AG04450 (cell line): ENCODE measurements at regions not wholly inside any gene's neighbourhood (a gene's known extent, or its start where the extent isn't known, plus 50 kb on each side); places are given as distances from the start of the nearest gene placed in this dataset.
A peak's percentile ranks its signal among the peaks of the same experiment; 100 is the strongest.

Source experiments
- CTCF ChIA-PET: fragments of 300-600, 350-600 bp; formaldehyde crosslinking; extraction: SDS; loops from one replicate; lab custom pipeline; 2022; ENCODE audit warnings: antibody characterized with exemption, inconsistent platforms; lab: Charles Lee
- POLR2A ChIA-PET: fragments of 350-600 bp; formaldehyde crosslinking; extraction: SDS; loops from one replicate; lab custom pipeline; 2021; ENCODE audit warnings: antibody characterized with exemption, inconsistent platforms; lab: Yijun Ruan, JAX
- DNase-seq: peaks from one replicate; pipeline ENCODE4 v3.0.0-alpha.2; 2011; ENCODE audit warnings: low read depth, low spot score
- H3K27ac ChIP-seq: one replicate; pipeline ENCODE4 v1.5.1; 2012; ENCODE audit warnings: low read depth, low read length, control low read depth
- H3K27me3 ChIP-seq: one replicate; pipeline ENCODE4 v1.6.0; 2012; ENCODE audit warnings: low read length; ENCODE audit not compliant: control insufficient read depth, insufficient read depth
- H3K4me3 ChIP-seq: 2 replicates; pipeline ENCODE4 v1.5.1; 2011; ENCODE audit warnings: mild to moderate bottlenecking, low read depth, low read length, control low read depth
- H3K9me3 ChIP-seq: 2 replicates; pipeline ENCODE4 v1.5.1; 2012; ENCODE audit warnings: low read length; ENCODE audit not compliant: control insufficient read depth, insufficient read depth
- TF ChIP-seq, protein P1 (sequence below): IDR thresholded peaks from 2 replicates; pipeline ENCODE4 v1.5.1; 2011; ENCODE audit warnings: low read depth, low read length, control low read depth, inconsistent platforms

DNA sequence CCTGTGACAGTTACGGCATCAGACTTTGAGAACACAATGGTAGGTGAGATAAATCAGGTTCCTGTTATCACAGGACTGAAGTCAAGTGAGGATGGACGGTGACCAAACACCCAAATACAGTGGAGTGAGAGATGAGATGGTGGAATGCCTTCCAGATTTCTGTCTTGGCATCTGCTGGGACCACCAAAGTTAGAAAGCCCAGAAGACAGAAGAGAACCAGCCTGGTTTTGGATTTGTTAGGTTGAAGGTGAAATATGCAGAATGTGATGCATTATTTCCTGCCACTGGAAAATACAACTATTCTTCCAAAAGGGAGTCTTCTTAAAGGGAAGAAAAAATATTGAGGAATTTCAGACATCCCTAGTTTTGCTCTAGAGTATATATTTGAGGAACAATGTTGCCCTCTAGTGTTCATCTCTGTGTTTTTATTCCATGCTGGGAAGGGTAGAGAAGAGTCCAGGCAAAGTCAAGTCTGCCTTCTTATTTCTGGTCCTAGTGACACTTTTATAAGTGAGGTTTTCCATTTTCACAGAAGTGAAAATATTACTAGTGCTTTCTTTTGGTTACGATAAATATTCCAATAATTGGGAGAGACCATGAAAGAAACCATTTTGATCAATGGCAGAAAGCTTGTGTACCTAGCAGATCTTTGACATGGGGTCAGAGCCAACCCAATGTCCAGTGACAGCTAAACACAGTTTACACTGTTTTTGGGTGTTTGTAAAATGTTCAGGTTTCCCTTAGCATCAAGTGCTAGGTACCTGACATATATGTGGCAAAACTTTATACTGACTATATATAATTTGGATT, 142.3 kb upstream of the ANKH start:
- H3K9me3 ChIP-seq, result peaks cover 4% of the 10 kb centered on the region
- TF ChIP-seq, protein P1, sequence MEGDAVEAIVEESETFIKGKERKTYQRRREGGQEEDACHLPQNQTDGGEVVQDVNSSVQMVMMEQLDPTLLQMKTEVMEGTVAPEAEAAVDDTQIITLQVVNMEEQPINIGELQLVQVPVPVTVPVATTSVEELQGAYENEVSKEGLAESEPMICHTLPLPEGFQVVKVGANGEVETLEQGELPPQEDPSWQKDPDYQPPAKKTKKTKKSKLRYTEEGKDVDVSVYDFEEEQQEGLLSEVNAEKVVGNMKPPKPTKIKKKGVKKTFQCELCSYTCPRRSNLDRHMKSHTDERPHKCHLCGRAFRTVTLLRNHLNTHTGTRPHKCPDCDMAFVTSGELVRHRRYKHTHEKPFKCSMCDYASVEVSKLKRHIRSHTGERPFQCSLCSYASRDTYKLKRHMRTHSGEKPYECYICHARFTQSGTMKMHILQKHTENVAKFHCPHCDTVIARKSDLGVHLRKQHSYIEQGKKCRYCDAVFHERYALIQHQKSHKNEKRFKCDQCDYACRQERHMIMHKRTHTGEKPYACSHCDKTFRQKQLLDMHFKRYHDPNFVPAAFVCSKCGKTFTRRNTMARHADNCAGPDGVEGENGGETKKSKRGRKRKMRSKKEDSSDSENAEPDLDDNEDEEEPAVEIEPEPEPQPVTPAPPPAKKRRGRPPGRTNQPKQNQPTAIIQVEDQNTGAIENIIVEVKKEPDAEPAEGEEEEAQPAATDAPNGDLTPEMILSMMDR, result peak; percentile 68
- H3K4me3 ChIP-seq, result no peak overlapping the region
- POLR2A ChIA-PET, result no interaction called here
- no peaks in the 10 kb centered on the region for H3K27me3 ChIP-seq
- CTCF ChIA-PET, result interaction anchor here (0.5 to 4.6 kb wide), 17 partner anchors 8 to 766 kb away, joined by 3 to 63 read pairs (median 4); no protein-coding TSS in a partner anchor
- DNase-seq, result peak; percentile 42
- H3K27ac ChIP-seq, result no peak overlapping the region

DNA sequence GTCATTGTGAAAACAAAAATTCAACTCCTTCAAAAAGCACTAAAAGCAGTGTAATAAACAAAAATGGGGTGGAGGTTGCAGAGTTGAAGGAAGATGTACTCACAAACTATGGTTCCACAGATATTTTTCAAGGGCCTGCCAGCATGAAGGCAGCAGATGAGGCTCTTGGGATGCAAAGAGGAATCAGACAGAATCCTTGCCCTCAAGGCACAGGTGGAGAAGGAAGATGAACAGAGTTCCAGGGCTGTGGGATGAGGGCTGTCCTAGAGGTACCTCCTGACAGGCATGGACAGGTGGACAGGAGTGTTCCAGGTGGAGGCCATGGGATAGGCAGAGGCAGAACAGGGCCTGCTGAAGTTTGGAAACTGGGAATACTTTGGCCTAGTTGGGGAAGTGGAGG, 140.5 kb upstream of the ANKH start:
- H3K4me3 ChIP-seq, result no peak overlapping the region
- ChIA-PET POLR2A (no interaction called here), CTCF (interaction anchor here (0.9 to 1.0 kb wide), 2 partner anchors 285 to 327 kb away, joined by 4 to 5 read pairs; no protein-coding TSS in a partner anchor)
- DNase-seq, result no peak
- TF ChIP-seq, protein P1, result no peak
- no peaks in the 10 kb centered on the region for H3K9me3 ChIP-seq
- H3K27me3 ChIP-seq, result no peaks in the 10 kb centered on the region
- H3K27ac ChIP-seq, result no peak overlapping the region

DNA sequence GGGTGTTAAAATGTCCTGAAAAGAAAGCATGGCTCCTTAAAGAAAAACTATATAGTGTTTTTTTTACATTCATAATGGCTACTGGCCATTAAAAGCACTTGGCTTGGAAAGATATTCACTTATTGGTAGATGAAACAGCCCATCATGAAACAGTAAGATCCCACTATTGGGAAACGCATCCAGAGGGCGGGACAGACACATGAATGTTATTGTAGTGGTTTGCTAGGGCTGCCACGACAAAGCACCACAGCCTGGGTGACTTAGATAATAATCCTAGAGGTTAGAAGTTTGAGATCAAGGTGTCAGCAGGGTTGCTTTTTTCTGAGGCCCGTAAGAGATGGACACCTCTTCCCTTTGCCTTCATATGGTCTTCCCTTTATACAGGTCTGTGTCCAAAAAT, 139.4 kb upstream of the ANKH start:
- ChIA-PET CTCF (interaction anchor here (2.0 to 2.2 kb wide), 3 partner anchors 140 to 325 kb away, joined by 7 to 30 read pairs (median 19); partner anchors contain the start of gene ANKH), POLR2A (interaction anchor here (1.0 kb wide), 1 partner anchor 110 kb away, joined by 3 read pairs; no protein-coding TSS in a partner anchor)
- H3K27me3 ChIP-seq, result no peaks in the 10 kb centered on the region
- H3K9me3 ChIP-seq, result no peaks in the 10 kb centered on the region
- H3K4me3 ChIP-seq, result no peak overlapping the region
- no peak for DNase-seq
- TF ChIP-seq, protein P1, result no peak
- H3K27ac ChIP-seq, result no peak overlapping the region

DNA sequence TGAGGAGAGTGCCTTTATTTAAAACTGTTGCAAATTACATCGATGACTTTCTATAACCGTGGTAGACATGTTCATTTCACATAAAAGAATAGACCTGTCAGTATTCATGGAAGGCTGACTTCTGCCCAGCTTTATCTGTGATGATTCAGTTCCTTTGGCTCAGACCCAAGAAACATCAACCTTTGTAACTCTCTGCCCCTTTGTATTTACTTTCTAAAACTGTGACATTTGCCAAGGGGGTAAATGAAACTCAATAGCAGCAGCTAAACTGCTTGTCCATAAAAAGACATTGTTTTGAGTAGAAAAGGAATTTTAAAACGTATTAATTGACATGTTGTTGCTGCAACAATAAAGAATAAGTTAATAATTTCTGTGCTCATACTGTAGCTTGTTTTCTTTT, 137.8 kb upstream of the ANKH start:
- H3K9me3 ChIP-seq, result no peaks in the 10 kb centered on the region
- H3K27ac ChIP-seq, result no peak overlapping the region
- POLR2A ChIA-PET, result interaction anchor here (0.6 to 0.7 kb wide), 2 partner anchors 66 to 550 kb away, joined by 3 to 6 read pairs; no protein-coding TSS in a partner anchor
- CTCF ChIA-PET, result interaction anchor here (0.7 to 2.2 kb wide), 7 partner anchors 138 to 361 kb away, joined by 3 to 30 read pairs (median 5); partner anchors contain the start of gene ANKH
- TF ChIP-seq, protein P1, result no peak
- no peak overlapping the region for H3K4me3 ChIP-seq
- DNase-seq, result no peak
- no peaks in the 10 kb centered on the region for H3K27me3 ChIP-seq

DNA sequence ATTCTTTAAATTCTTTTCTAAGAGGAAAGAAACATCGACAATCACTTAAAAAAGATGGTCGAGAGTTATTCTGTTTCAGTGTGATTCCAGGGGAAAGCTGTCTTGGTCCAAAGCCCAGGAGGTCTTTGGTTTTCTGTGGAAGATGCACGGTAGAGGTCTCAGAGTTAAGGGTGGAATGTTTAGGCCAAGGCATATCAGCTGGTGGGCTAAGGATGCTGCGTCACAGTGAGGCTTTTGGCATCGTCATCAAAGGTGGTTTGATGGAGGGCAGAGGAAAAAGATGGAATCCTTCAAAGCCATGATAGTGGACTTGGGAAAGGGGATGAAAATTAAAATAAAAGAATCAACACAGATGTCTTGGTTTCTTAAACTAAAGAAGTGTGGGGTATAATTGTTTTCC, 137.3 kb upstream of the ANKH start:
- ChIA-PET POLR2A (no interaction called here), CTCF (interaction anchor here (0.7 to 2.2 kb wide), 7 partner anchors 138 to 360 kb away, joined by 3 to 30 read pairs (median 5); partner anchors contain the start of gene ANKH)
- TF ChIP-seq, protein P1, result no peak
- no peak for DNase-seq
- Histone ChIP-seq H3K27ac (peak overlapping the region; percentile 90), H3K4me3 (no peak overlapping the region), H3K27me3 (no peaks in the 10 kb centered on the region), H3K9me3 (no peaks in the 10 kb centered on the region)
